ENCODE measurements at regions not wholly inside any gene's neighbourhood (a gene's known extent, or its start where the extent isn't known, plus 50 kb on each side); places are given as distances from the start of the nearest gene placed in this dataset.

DNA sequence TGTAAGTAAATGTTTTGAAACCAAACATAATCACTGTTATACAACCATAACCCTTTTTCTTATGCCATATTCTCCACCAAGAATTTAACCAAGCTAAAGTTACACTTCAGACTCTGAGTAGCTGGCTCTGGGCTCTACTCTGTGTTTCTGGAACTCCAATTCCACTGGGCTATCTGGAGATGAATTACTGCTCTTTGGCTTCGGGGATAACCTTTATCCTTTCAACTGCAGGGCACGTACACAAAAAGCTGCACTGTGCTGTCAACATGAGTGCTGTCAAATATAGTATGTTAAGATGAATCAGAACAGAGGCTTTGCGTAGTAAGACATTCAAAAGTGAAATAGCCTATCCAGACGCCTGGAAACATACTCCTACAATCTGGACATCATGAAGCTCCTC, 500.6 kb downstream of the LTN1 start:
- TF ChIP-seq, protein P1, sequence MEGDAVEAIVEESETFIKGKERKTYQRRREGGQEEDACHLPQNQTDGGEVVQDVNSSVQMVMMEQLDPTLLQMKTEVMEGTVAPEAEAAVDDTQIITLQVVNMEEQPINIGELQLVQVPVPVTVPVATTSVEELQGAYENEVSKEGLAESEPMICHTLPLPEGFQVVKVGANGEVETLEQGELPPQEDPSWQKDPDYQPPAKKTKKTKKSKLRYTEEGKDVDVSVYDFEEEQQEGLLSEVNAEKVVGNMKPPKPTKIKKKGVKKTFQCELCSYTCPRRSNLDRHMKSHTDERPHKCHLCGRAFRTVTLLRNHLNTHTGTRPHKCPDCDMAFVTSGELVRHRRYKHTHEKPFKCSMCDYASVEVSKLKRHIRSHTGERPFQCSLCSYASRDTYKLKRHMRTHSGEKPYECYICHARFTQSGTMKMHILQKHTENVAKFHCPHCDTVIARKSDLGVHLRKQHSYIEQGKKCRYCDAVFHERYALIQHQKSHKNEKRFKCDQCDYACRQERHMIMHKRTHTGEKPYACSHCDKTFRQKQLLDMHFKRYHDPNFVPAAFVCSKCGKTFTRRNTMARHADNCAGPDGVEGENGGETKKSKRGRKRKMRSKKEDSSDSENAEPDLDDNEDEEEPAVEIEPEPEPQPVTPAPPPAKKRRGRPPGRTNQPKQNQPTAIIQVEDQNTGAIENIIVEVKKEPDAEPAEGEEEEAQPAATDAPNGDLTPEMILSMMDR (conservative IDR thresholded peaks at IDR 0.05), result no peak
- Mint-ChIP-seq H3K9me3 (no peaks in the 10 kb centered on the region), H3K4me1 (no peaks in the 10 kb centered on the region), H3K27me3 (ENCODE audit: insufficient read depth) (no peaks in the 10 kb centered on the region), H3K36me3 (ENCODE audit: low read depth) (no peaks in the 10 kb centered on the region), H3K27ac (no peak overlapping the region), H3K4me3 (no peak overlapping the region)
- H3K36me3 ChIP-seq (ENCODE audit: control insufficient read depth, insufficient read depth, low read length), result no peaks in the 10 kb centered on the region
- H3K4me1 ChIP-seq (ENCODE audit: control insufficient read depth, insufficient read depth, low read length), result no peaks in the 10 kb centered on the region
- no peak overlapping the region for H3K4me3 ChIP-seq (ENCODE audit: low read length)
- 86 to 100% methylated on average over 2 to 4 of the region's 4 CpGs for WGBS, 2 experiments (ENCODE audit: insufficient coverage in 1 of 2, insufficient read length in 1 of 2)
- H3K27ac ChIP-seq (ENCODE audit: low read depth, low read length), result no peak overlapping the region
- H3K27me3 ChIP-seq (ENCODE audit: control insufficient read depth, insufficient read depth, low read length, poor library complexity, severe bottlenecking), result no peaks in the 10 kb centered on the region
- H3K9me3 ChIP-seq (ENCODE audit: control insufficient read depth, low read length), result no peaks in the 10 kb centered on the region
- no peak overlapping the region for H3K9ac ChIP-seq (ENCODE audit: extremely low read depth, low read length, poor library complexity, severe bottlenecking)
- no peak for DNase-seq

DNA sequence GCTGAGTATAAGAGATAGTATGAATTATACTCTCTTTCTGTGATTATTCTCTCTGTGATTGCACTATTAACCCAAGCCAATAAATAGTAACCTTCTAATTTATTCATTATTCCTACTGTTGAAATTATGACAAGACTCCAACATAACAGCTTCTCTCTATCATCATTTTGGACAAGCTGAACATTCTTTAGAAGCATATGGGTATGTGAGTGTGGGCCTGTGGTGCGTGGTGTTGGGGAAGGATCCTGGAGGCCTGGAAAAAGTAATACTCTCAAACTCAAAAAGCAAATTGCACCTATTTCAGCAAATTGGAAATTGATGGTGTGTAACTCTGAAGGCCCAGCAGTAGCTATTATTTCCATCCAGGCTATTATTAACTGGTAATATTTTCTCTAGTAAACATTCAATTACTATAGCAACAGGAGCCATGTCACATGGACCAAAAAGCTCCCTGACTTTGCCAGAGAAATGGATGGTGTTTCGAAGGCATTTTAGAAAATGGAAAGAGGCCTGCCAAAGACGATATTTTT, 502.8 kb downstream of the LTN1 start:
- no peaks in the 10 kb centered on the region for H3K27me3 ChIP-seq (ENCODE audit: control insufficient read depth, insufficient read depth, low read length, poor library complexity, severe bottlenecking)
- 95% methylated on average over 2 of the region's 3 CpGs; no CpG with 5 or more reads in 1 of the 2 experiments for WGBS, 2 experiments (ENCODE audit: insufficient coverage in 1 of 2, insufficient read length in 1 of 2)

DNA sequence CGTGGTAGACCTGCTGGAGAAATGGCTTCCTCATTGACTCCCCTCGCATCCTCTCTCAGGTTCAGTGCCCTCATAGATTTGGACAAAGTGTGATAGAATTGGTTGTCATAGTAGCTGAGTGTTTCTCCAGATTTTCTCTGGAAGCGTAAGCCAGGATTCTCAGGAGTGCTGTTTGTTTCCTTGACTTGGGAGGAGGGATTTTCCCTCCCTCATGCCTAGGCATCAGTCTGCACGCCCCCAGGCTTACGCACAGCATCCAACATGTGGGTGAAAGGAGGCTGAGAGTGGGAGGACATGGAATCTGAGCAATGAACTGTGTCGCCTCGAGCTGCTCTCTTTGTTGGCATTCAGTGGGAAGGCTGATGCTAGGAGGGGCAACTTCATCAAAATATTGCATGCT, 503.5 kb downstream of the LTN1 start:
- 67 to 78% methylated on average over 4 to 7 of the region's 7 CpGs for WGBS, 2 experiments (ENCODE audit: insufficient coverage in 1 of 2, insufficient read length in 1 of 2)
- H3K4me1 Mint-ChIP-seq, result no peaks in the 10 kb centered on the region
- H3K27ac ChIP-seq (ENCODE audit: low read depth, low read length), result no peak overlapping the region
- no peaks in the 10 kb centered on the region for H3K9me3 Mint-ChIP-seq
- H3K36me3 ChIP-seq (ENCODE audit: control insufficient read depth, insufficient read depth, low read length), result no peaks in the 10 kb centered on the region
- no peaks in the 10 kb centered on the region for H3K9me3 ChIP-seq (ENCODE audit: control insufficient read depth, low read length)
- no peak overlapping the region for H3K27ac Mint-ChIP-seq
- DNase-seq, result no peak
- no peaks in the 10 kb centered on the region for H3K27me3 Mint-ChIP-seq (ENCODE audit: insufficient read depth)
- TF ChIP-seq, protein P1 (conservative IDR thresholded peaks at IDR 0.05), result no peak
- no peaks in the 10 kb centered on the region for H3K36me3 Mint-ChIP-seq (ENCODE audit: low read depth)
- H3K4me3 ChIP-seq (ENCODE audit: low read length), result no peak overlapping the region
- H3K9ac ChIP-seq (ENCODE audit: extremely low read depth, low read length, poor library complexity, severe bottlenecking), result no peak overlapping the region
- H3K4me3 Mint-ChIP-seq, result no peak overlapping the region
- H3K4me1 ChIP-seq (ENCODE audit: control insufficient read depth, insufficient read depth, low read length), result no peaks in the 10 kb centered on the region
- no peaks in the 10 kb centered on the region for H3K27me3 ChIP-seq (ENCODE audit: control insufficient read depth, insufficient read depth, low read length, poor library complexity, severe bottlenecking)

More for the DNA sequence above, 502.8 kb downstream of the LTN1 start:
- no peak overlapping the region for H3K9ac ChIP-seq (ENCODE audit: extremely low read depth, low read length, poor library complexity, severe bottlenecking)
- Mint-ChIP-seq H3K9me3 (no peaks in the 10 kb centered on the region), H3K4me1 (no peaks in the 10 kb centered on the region), H3K27me3 (ENCODE audit: insufficient read depth) (no peaks in the 10 kb centered on the region), H3K36me3 (ENCODE audit: low read depth) (no peaks in the 10 kb centered on the region), H3K27ac (no peak overlapping the region), H3K4me3 (no peak overlapping the region)
- no peak overlapping the region for H3K27ac ChIP-seq (ENCODE audit: low read depth, low read length)
- H3K9me3 ChIP-seq (ENCODE audit: control insufficient read depth, low read length), result no peaks in the 10 kb centered on the region
- no peak overlapping the region for H3K4me3 ChIP-seq (ENCODE audit: low read length)
- H3K4me1 ChIP-seq (ENCODE audit: control insufficient read depth, insufficient read depth, low read length), result no peaks in the 10 kb centered on the region
- DNase-seq, result no peak
- no peaks in the 10 kb centered on the region for H3K36me3 ChIP-seq (ENCODE audit: control insufficient read depth, insufficient read depth, low read length)
- TF ChIP-seq, protein P1 (conservative IDR thresholded peaks at IDR 0.05), result no peak

Measured in endodermal cell (in vitro differentiated cells).